Stimulated activated CD4-positive, alpha-beta T cell treated with anti-CD3 and anti-CD28 coated beads, TNF-alpha, amount 100 ng/mL, for 24 hours (primary cell): ENCODE measurements at regions not wholly inside any gene's neighbourhood (a gene's known extent, or its start where the extent isn't known, plus 50 kb on each side); places are given as distances from the start of the nearest gene placed in this dataset.

ENCODE experiments used
- DNase-seq, 3 experiments: peaks; one replicate each; pipeline ENCODE4 v3.0.0-alpha.2; 2020; ENCODE audit warnings: low read depth in 3 of 3

DNA sequence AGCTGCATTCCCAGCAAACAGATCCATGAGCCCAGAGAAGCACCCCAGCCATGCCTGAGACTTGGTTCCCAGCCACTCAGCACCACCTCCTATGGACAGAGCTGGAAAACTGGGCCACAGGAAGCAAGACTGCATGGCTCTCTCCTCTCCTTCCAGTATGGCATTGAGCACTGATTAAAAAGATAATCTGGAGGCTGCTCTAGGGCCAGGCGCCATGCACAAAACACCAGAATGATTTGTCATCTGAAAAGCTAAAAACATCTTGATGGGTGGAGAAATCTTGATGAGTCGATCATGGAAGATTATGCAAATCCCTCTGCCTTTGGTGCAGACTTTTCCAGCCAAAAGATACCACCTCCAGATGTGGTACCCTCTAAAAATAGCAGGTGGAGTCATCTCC is 62.7 kb upstream of the MRPS22 start:
- no peak for DNase-seq

DNA sequence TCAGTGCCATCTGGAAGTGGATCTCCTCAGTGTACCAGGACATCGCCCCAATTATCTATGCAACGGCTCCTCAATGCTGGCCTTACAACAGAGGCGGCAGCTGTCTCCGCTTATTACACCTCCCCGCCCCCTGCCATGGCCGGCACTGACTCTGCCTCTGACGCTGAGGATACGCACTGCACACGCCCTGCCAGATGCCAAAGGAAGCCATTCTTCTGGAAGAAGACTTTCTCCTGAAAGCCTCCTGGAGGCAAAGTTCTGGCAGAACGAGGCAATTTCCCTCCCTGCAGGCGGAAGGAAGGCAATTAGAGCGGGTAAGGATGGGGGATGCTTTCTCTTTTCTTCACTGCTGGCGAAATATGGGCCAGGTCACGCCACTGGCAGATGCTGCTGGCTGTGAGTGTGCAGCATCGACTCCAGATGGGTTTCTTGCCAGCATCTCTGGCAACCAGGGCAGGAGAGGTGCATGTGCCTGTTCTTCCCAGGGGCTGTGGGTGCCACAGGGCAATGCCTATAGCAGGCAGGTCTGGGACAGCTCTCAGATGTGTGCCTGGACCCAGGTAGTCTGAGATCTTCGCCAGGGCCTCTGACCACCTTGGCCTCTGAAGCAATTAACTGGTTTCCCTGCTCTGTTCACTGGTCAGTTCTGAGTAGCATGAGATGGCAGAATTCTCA is 62.2 kb upstream of the MRPS22 start:
- DNase-seq: no peak

GRCh38 chr3:139283301-139283700 is 60.5 kb upstream of the MRPS22 start:
- no peak for DNase-seq

GRCh38 chr3:139284221-139284620 is 59.6 kb upstream of the MRPS22 start:
- DNase-seq: no peak

GRCh38 chr3:139285691-139286090 is 58.1 kb upstream of the MRPS22 start:
- DNase-seq: no peak

DNA sequence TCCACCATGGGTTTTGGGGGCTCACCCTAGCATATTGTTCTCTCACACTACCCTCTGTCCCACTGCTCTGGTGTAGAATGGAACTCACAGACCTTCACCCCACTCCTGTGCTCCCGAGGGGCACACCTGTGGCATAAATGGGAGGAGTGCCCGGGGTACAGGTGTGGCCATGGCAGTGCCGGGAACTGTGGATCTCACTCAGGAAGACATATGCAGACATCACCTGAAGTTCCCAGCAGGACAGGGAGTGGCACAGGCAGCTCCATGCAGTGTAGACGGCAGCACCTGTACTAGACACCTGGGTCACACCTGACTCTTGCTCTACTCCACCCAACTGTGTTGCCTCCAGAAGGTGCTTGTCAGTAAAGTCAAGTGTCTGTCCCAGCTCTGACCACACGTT is 57.6 kb upstream of the MRPS22 start:
- no peak for DNase-seq

- no peak for DNase-seq
Measured at GRCh38 chr3:139286825-139287224, 57.0 kb upstream of the MRPS22 start.

GRCh38 chr3:139287557-139287956 is 56.3 kb upstream of the MRPS22 start:
- DNase-seq: no peak

- DNase-seq: no peak
Measured at GRCh38 chr3:139288266-139288821, 55.5 kb upstream of the MRPS22 start.

- DNase-seq: no peak
Measured at GRCh38 chr3:139289860-139290524, 53.8 kb upstream of the MRPS22 start.

DNA sequence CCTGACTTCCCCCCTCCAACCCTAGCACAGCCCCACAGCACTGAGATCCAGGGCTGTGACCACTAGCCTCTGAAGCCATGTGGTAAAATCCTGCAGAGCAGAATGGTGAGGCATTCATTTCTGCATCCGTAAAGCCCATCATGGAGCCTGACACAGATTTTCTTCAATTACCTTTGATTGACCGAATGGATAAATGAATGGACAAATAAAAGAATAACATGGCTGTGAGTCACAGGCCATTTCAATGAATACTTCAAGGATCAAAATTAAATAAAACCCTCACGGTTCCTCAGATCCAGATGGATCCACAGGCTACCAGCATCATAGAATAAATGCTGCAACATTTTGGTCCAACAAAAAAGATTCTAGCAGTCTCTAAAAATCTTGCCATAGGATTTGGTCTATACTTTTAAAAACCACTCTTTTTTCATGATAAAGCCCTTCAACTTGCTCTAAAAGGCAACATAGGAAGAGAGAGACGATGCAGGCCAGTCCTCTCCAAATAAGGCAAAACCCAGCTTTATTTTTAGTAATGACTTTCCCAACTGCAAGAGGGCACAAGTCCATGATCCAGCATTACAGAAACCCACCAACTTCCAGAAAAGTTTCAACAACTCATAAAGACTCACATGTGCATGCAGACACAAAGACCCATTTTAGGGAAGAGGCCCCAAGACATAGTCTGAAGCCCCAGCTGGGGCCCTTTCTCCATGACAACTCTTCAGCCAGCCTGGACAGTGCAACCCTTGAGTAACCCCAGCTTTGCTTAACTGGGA is 52.4 kb upstream of the MRPS22 start:
- DNase-seq: no peak

DNA sequence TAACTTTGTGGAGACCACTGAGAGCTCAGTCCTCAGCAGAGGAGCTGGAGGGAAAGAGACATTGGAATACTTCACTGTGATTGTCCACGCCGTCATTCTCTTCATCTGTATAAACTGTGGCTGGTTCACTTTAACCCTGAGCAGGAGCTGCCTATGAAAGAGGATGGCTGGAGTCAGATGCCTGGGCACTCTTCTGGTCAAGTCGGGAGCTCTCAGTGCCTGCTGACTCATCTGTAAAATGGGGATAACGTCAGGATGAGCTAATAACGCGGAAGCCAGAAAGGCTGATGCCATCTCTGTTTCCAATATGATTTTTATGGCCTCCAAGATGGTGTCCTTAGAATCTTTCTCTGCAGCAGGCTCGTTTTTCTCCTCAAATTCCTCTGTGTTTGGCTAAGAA is 51.6 kb upstream of the MRPS22 start:
- no peak for DNase-seq

DNA sequence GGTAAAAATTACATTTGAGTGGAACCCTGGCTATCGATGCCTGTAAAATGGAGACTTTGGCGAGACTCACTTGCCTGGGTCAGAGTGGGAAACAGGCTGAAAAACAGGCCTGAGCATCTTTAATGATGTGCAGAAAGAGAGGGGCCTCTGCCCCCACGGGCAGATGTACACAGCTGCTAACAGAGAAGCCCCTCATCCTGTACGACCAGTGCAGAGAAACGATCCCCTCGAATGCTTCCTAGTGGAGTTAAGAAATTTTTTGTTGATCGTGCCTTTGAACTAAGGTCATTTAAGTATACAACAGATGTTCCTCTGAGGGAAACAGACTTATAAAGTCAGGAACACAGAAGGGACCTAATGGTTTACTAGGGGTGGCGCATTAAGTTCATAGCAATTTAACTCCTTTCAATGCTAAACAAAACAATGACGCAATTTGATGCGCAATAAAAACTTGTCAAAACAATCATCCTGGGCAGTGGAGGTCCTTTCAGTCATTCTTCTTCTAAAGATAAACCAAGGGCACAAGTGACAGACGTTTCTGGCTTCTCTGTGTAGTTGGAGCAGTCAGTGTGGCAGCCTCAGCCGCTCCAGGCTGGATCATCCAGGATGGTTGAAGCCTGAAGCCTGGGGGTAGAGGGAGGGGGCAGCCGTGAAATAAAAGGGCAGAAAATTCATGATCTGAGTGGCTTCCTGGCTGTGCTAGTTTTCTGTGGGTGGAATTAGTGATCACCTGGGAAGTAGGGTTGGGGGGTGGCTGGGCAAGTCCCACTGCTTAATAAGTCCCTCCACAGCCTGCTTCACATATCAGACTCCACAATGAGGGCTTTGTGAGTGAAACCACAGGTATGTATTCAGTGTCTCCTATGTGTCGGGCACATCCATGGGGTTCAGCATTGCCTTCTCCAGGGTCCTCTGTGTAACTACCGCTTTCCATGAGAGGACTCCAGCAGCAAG is 50.8 kb upstream of the MRPS22 start:
- no peak for DNase-seq

DNA sequence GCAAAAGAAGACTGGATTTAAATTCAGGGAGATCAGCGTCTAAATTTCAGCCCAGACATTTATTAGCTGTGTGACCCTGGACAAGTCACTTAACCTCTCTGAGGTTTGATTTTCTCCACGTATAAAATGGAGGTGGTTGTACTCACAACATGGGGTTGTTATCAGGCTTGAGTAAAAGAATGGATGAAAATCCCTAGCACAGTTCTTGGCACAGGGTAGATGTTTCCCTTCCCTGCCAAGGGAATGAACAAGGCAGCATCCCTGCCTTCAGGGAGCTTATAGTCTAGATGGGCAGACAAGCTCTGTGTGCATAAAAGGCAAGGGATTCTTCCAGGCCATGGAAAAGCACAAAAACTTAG is 50.2 kb upstream of the MRPS22 start:
- DNase-seq: no peak
